ENCODE measurements at regions not wholly inside any gene's neighbourhood (a gene's known extent, or its start where the extent isn't known, plus 50 kb on each side); places are given as distances from the start of the nearest gene placed in this dataset.
"Not testable (repeated sequence)": the region's sequence is repeated elsewhere in the genome, so short reads cannot be mapped to it uniquely, and the experiment has no call there.

- WGBS, 2 donors: no CpG with 5 or more reads among the region's 13 CpGs
- not testable (repeated sequence) for H3K27ac ChIP-seq; DNase-seq (ENCODE audit: low spot score in 2 of 2); H3K27me3 ChIP-seq; H3K4me1 ChIP-seq; H3K9me3 ChIP-seq; H3K36me3 ChIP-seq; H3K4me3 ChIP-seq
These were observed 5466.2 kb upstream of the TPTE start for GRCh38 chr21:5055027-5055754.

DNA sequence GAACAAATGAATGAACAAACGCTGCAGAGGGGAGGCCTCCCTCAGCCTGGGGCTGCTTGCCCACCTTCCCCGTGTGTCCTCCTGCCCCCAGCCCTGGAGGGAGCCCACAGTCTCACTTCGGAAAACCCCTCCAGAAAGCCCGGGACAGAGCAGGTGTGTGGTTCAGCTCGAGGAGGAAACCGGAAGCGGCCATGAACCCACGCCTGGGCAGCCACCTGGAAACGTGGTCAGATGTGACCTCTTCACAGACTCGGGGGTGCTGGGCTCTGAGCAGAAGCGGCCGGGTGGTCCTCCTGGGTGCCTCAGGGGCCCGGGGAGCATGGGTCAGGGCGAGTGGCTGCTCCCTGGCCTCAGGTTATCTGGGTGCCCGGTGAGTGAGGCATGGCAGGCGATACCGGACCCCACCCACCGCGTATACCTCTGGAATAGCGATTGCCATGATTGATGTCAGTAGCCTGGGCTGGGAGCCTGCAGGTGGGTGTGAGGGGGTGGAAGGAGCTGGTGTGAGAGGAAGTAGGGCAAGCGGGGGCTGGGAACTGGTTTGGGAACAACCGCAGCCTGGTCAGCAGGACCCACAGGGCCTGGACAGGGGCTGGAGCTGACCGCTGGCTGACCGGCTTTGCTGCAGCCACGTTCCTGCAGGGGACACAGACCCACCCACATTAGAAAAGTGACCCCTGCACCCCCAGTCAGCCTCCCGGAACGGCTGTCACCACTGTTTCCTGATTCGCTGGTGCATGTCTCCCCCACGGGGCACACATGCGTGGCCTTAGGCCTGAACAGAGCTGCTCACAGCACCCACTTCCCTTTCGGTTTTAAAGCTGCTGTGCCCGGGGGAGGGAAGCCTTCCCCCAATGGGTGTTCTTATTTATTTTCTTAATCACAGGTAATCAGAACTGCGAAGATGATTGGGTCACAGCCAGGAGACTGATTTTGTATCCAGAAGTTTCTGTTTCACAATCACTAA, 5465.1 kb upstream of the TPTE start:
- H3K9me3 ChIP-seq; H3K27me3 ChIP-seq; H3K4me1 ChIP-seq; H3K27ac ChIP-seq; DNase-seq (ENCODE audit: low spot score in 2 of 2); H3K4me3 ChIP-seq; H3K36me3 ChIP-seq: not testable (repeated sequence)
- WGBS, 2 donors: no CpG with 5 or more reads among the region's 33 CpGs

DNA sequence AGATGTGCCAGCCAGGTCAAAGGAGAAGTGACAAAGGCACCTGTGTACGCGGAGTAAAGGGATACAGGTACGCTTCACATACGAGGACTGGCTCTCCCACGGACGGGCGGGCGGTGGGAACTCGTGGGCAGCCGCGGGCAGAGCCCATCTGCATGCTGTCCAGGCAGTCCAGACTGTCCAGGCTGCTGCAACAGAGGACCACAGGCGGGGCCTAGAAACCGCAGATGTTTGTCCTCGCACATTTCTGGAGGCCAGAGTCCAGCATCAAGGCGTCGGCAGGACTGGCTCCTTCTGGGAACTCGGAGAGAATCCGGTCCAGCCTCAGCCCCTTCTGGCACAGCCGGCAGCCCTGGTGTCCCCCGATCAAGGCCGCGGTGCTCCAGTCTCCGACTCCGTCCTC, 5464.3 kb upstream of the TPTE start:
- not testable (repeated sequence) for H3K4me3 ChIP-seq; H3K36me3 ChIP-seq; DNase-seq (ENCODE audit: low spot score in 2 of 2); H3K27me3 ChIP-seq; H3K27ac ChIP-seq; H3K4me1 ChIP-seq; H3K9me3 ChIP-seq
- no CpG with 5 or more reads among the region's 24 CpGs for WGBS, 2 donors

GRCh38 chr21:5060364-5061083, 5460.9 kb upstream of the TPTE start:
- not testable (repeated sequence) for H3K27ac ChIP-seq; H3K4me1 ChIP-seq; H3K4me3 ChIP-seq; DNase-seq (ENCODE audit: low spot score in 2 of 2); H3K9me3 ChIP-seq; H3K36me3 ChIP-seq; H3K27me3 ChIP-seq
- WGBS, 2 donors: no CpG with 5 or more reads among the region's 30 CpGs

GRCh38 chr21:5064581-5065142, 5456.7 kb upstream of the TPTE start:
- not testable (repeated sequence) for H3K36me3 ChIP-seq, H3K4me1 ChIP-seq, H3K27ac ChIP-seq, H3K4me3 ChIP-seq, H3K9me3 ChIP-seq, H3K27me3 ChIP-seq
- DNase-seq (ENCODE audit: low spot score in 2 of 2): peak in 1 of 2 donors; percentile 22
- WGBS, 2 donors: no CpG with 5 or more reads among the region's 25 CpGs

DNA sequence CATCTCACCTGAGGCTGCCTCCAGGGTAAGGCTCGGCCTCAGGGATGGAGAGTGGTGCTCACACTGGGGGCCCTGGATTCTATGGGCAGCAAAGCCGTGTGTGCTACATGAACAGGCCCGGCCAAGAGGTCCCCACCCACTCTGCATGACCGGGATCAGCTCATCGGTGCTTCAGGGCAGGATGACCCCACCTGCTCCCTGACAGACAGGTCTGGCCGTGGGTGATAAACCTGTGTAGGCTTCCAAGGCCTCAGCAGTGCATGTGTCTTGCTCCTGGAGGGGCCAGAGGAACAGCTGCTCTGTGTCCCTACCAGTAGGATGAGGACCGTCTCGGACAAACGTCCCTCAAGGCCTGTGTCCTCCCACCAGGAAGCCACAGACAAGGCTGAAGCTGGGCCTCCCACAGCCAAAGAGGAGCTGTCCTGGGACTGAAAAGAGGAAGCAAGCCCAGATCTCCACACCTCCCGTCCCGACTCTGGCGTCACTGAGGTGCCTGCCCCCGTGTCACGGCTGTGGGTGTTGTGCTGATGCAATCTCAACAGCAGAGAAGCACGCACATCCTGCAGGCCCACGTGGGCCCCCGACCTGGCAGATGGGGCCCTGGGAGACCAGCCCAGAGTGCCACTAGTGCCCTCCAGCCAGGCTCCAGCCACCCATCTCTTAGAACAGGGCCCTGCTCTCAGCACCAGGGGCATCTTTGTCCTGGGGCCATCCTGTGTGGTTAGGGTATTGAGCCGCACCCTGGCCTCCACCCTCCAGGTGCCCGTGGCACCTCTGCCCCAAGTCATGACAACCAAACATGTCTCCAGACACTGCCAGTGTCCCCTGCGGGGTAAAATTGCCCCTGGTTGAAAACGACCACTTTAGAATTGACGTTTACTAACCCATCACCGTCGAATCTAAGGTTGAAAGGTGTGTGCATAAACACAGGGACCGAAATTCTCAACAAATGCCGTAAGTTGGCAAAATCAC, 5455.9 kb upstream of the TPTE start:
- H3K9me3 ChIP-seq, H3K27ac ChIP-seq, H3K4me1 ChIP-seq, H3K27me3 ChIP-seq, H3K4me3 ChIP-seq, H3K36me3 ChIP-seq: not testable (repeated sequence)
- DNase-seq (ENCODE audit: low spot score in 2 of 2): peak in 1 of 2 donors; percentile 65
- 85 to 95% methylated on average over 6 to 9 of the region's 26 CpGs for WGBS, 2 donors

GRCh38 chr21:5066682-5067251, 5454.6 kb upstream of the TPTE start:
- H3K27me3 ChIP-seq, H3K4me1 ChIP-seq, H3K27ac ChIP-seq, H3K9me3 ChIP-seq, H3K36me3 ChIP-seq, H3K4me3 ChIP-seq: not testable (repeated sequence)
- 58 to 66% methylated on average over 2 to 3 of the region's 12 CpGs for WGBS, 2 donors
- peak in 1 of 2 donors; percentile 10 for DNase-seq (ENCODE audit: low spot score in 2 of 2)

DNA sequence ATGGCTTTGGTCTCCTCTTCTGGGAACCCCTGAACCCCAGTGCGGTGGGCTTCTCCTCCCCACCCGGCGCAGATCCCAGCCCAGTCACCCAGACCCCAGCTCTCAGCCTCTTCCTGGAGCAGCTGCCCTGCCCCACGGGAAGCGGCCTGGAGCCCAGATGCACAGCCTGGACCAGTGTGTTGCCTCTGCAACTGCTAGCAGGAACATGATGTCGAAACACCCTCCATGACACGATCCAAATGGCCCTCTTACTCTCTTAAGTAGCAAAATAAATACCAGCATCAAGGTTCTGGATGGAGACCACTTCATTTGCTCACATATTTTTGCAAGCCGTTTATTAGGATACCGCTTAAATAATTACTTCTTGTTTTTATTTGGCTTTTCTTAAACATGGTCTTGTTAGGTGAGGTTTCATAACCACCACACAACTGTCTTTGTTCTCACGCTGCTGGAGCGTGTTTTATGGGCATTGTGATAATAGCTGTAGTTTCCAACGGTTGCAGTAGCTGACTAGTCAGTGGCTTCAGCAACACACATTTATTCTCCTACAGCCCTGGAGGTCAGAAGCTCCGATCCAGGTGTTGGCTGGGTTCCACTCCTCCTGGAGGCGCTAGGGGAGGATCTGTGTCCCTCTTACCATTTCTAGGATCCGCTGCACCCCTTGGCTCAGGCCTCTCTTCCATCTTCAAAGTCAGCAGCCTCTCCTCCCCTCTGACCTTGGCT, 5453.9 kb upstream of the TPTE start:
- H3K4me1 ChIP-seq, H3K4me3 ChIP-seq, H3K9me3 ChIP-seq, H3K36me3 ChIP-seq, H3K27ac ChIP-seq, H3K27me3 ChIP-seq: not testable (repeated sequence)
- DNase-seq (ENCODE audit: low spot score in 2 of 2): peak in 1 of 2 donors; percentile 12
- WGBS, 2 donors: 47% methylated on average over 2 of the region's 15 CpGs; no CpG with 5 or more reads in 1 of the 2 donors

- not testable (repeated sequence) for H3K27me3 ChIP-seq; H3K36me3 ChIP-seq; H3K9me3 ChIP-seq; DNase-seq (ENCODE audit: low spot score in 2 of 2); H3K27ac ChIP-seq; H3K4me3 ChIP-seq; H3K4me1 ChIP-seq
- no CpG with 5 or more reads among the region's 5 CpGs for WGBS, 2 donors
These were observed 5452.7 kb upstream of the TPTE start for GRCh38 chr21:5068649-5069048.

GRCh38 chr21:5071180-5071579, 5450.2 kb upstream of the TPTE start:
- not testable (repeated sequence) for H3K9me3 ChIP-seq; H3K36me3 ChIP-seq; H3K27ac ChIP-seq; DNase-seq (ENCODE audit: low spot score in 2 of 2); H3K4me1 ChIP-seq; H3K27me3 ChIP-seq; H3K4me3 ChIP-seq
- no CpG with 5 or more reads among the region's 2 CpGs for WGBS, 2 donors

DNA sequence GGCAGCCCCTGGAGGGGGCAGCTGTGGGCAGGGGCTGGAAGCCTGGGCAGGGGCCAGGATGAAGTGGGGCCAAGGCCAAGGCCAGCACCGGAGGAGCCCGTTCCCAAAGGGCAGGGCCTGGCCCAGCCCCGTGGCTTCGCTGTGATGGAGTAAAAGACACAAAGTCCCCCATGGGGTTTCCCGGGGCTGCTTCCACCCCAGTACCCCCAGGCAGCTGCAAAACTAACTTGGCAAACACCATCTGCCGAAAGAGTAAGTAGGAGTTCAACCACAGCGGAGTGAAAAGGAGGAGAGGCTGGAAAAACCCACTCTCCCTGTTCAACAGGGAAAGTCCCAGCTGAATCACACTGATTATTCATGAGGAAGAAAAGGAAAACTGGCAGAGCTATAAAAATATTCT, 5444.5 kb upstream of the TPTE start:
- WGBS, 2 donors: no CpG with 5 or more reads among the region's 7 CpGs

More for the DNA sequence above, 5444.5 kb upstream of the TPTE start:
- not testable (repeated sequence) for H3K9me3 ChIP-seq; H3K27ac ChIP-seq; H3K4me1 ChIP-seq; H3K4me3 ChIP-seq; DNase-seq (ENCODE audit: low spot score in 2 of 2); H3K36me3 ChIP-seq; H3K27me3 ChIP-seq

All from tibial nerve (tissue), 4 donors.